ENCODE measurements at regions not wholly inside any gene's neighbourhood (a gene's known extent, or its start where the extent isn't known, plus 50 kb on each side); places are given as distances from the start of the nearest gene placed in this dataset.

DNA sequence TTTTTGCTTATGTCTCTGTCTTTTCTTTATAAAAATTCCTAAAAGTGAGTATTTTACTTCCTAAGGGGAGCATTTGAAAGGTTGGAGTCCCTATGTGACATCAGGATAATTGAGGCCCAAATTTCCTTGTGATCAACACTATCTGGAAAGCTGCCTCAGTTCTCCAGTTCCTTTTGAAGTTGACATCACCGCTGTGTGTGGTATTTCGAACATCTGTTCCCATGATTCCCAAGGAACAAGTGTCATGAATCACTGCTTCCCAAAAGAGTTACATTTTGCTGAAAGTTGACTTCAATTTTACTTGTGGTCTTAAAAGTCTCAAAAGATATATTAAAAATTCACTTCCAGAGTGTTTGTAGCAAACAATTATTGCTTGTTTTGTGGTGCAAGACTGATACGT lies 452.1 kb upstream of the RGMB start:
- TF ChIP-seq, protein P1, sequence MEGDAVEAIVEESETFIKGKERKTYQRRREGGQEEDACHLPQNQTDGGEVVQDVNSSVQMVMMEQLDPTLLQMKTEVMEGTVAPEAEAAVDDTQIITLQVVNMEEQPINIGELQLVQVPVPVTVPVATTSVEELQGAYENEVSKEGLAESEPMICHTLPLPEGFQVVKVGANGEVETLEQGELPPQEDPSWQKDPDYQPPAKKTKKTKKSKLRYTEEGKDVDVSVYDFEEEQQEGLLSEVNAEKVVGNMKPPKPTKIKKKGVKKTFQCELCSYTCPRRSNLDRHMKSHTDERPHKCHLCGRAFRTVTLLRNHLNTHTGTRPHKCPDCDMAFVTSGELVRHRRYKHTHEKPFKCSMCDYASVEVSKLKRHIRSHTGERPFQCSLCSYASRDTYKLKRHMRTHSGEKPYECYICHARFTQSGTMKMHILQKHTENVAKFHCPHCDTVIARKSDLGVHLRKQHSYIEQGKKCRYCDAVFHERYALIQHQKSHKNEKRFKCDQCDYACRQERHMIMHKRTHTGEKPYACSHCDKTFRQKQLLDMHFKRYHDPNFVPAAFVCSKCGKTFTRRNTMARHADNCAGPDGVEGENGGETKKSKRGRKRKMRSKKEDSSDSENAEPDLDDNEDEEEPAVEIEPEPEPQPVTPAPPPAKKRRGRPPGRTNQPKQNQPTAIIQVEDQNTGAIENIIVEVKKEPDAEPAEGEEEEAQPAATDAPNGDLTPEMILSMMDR (conservative IDR thresholded peaks at IDR 0.05): no peak
- TF ChIP-seq ZFX (IDR thresholded peaks at IDR 0.05): no peak

Data from C4-2B (cell line).